A549 (cell line): ENCODE measurements at regions not wholly inside any gene's neighbourhood (a gene's known extent, or its start where the extent isn't known, plus 50 kb on each side); places are given as distances from the start of the nearest gene placed in this dataset.
"Not testable (repeated sequence)": the region's sequence is repeated elsewhere in the genome, so short reads cannot be mapped to it uniquely, and the experiment has no call there.

ENCODE experiments used
- ATAC-seq, 2 experiments: fragments of 200-7000 bp in 1 of 2; fragments of >200 bp in 1 of 2; cut with Nextera tagmentation in 1 of 2; cut with Tn5 transposase in 1 of 2; 3 replicates each; pipeline versions ENCODE4 v1.8.0 to v1.9.1; 2018 to 2020; ENCODE audit warnings: mild to moderate bottlenecking in 1 of 2, moderate library complexity in 1 of 2
- CTCF ChIA-PET: fragments of 300-600 bp; sonication (Branson Sonifier 250); formaldehyde crosslinking; extraction: SDS; loops from one replicate; lab custom pipeline; 2021; ENCODE audit warnings: antibody characterized with exemption, inconsistent platforms; lab: Yijun Ruan, JAX
- POLR2A ChIA-PET: fragments of 350-600 bp; formaldehyde crosslinking; extraction: SDS; loops from one replicate; lab custom pipeline; 2021; ENCODE audit warnings: antibody characterized with exemption, inconsistent platforms; lab: Yijun Ruan, JAX
- DNase-seq, 2 experiments: peaks; one replicate each; pipeline versions ENCODE4 v3.0.0 to v3.0.0-alpha.2; 2011 to 2016; ENCODE audit warnings: low read depth in 1 of 2, low spot score in 1 of 2
- FAIRE-seq: peaks from 2 replicates; lab custom pipeline; 2011; peaks lifted over from hg19 to GRCh38; lab: Jason Lieb, UNC
- H3K27ac ChIP-seq, 2 experiments: fragments of >200 bp; sonication (Bioruptor Twin); formaldehyde crosslinking; 3 replicates each; pipeline ENCODE4 v1.5.1; 2016 to 2017
- H3K4me1 ChIP-seq: fragments of >200 bp; sonication (Bioruptor Twin); formaldehyde crosslinking; 3 replicates; pipeline ENCODE4 v1.6.1; 2016
- H3K4me2 ChIP-seq: fragments of >200 bp; sonication (Bioruptor Twin); formaldehyde crosslinking; 3 replicates; pipeline ENCODE4 v1.6.1; 2016
- H3K4me3 ChIP-seq: fragments of >200 bp; sonication (Bioruptor Twin); formaldehyde crosslinking; 3 replicates; pipeline ENCODE4 v1.5.1; 2016
- H3K9me3 ChIP-seq: fragments of >200 bp; sonication (Bioruptor Twin); formaldehyde crosslinking; 3 replicates; pipeline ENCODE4 v1.6.1; 2016
- ATOH8 ChIP-seq: fragments of 250-450 bp; sonication (Bioruptor Pico); IDR thresholded peaks from 2 replicates; pipeline ENCODE4 v1.5.0; 2020; ENCODE audit warnings: low read depth, mild to moderate bottlenecking, moderate library complexity
- BHLHE40 ChIP-seq: IDR thresholded peaks from 2 replicates; pipeline ENCODE4 v1.6.1; 2012; ENCODE audit warnings: low read depth, low read length, inconsistent platforms
- CBX2 ChIP-seq: fragments of 200-600 bp; sonication (generic); IDR thresholded peaks from 2 replicates; pipeline ENCODE4 v1.6.1; 2016; ENCODE audit warnings: low read depth, mild to moderate bottlenecking, borderline replicate concordance
- CBX8 ChIP-seq: fragments of 200-600 bp; sonication (generic); IDR thresholded peaks from 2 replicates; pipeline ENCODE4 v1.6.1; 2016
- ELK1 ChIP-seq: fragments of 150-350 bp; IDR thresholded peaks from 2 replicates; pipeline ENCODE4 v1.6.1; 2014; ENCODE audit warnings: low read depth, mild to moderate bottlenecking, low read length
- FOSL2 ChIP-seq, 2 experiments: fragments of 450-650 bp in 1 of 2; fragments of >200 bp in 1 of 2; sonication (Bioruptor Twin) in 1 of 2; formaldehyde crosslinking; IDR thresholded peaks; 2 replicates each; pipeline versions ENCODE4 v1.5.0 to v1.6.1; 2016 to 2020; ENCODE audit warnings: mild to moderate bottlenecking in 1 of 2, moderate library complexity in 1 of 2
- GATA3 ChIP-seq: IDR thresholded peaks from 2 replicates; pipeline ENCODE4 v1.6.1; 2012; ENCODE audit warnings: borderline replicate concordance
- HES2 ChIP-seq: fragments of >200 bp; sonication (Bioruptor Twin); formaldehyde crosslinking; IDR thresholded peaks from 2 replicates; pipeline ENCODE4 v1.6.1; 2016
- HMGXB4 ChIP-seq: fragments of 250-450 bp; sonication (Bioruptor Pico); IDR thresholded peaks from 2 replicates; pipeline ENCODE4 v1.5.0; 2021; ENCODE audit warnings: mild to moderate bottlenecking, moderate library complexity, borderline replicate concordance
- JUN ChIP-seq, 2 experiments: fragments of >200 bp; sonication (Bioruptor Twin); formaldehyde crosslinking; IDR thresholded peaks; 2 replicates in 1 of 2; 3 replicates in 1 of 2; pipeline ENCODE4 v1.6.1; 2016 to 2017
- JUNB ChIP-seq: fragments of >200 bp; sonication (Bioruptor Twin); formaldehyde crosslinking; IDR thresholded peaks from 2 replicates; pipeline ENCODE4 v1.6.1; 2016
- KDM1A ChIP-seq: fragments of 200-600 bp; sonication (generic); IDR thresholded peaks from 2 replicates; pipeline ENCODE4 v1.6.1; 2016; ENCODE audit warnings: low read depth, mild to moderate bottlenecking
- KDM5A ChIP-seq: fragments of 200-600 bp; sonication (generic); IDR thresholded peaks from 2 replicates; pipeline ENCODE4 v1.6.1; 2016; ENCODE audit warnings: antibody characterized with exemption, mild to moderate bottlenecking
- MAX ChIP-seq: IDR thresholded peaks from 2 replicates; pipeline ENCODE4 v1.6.1; 2012
- MYC ChIP-seq: IDR thresholded peaks from 2 replicates; pipeline ENCODE4 v1.6.1; 2012; ENCODE audit warnings: mild to moderate bottlenecking, inconsistent platforms, low read length, improper control_type of control experiment, borderline replicate concordance
- NR3C1 ChIP-seq: fragments of >200 bp; sonication (Bioruptor Twin); formaldehyde crosslinking; IDR thresholded peaks from 3 replicates; pipeline ENCODE4 v1.6.1; 2017
- POLR2A ChIP-seq: IDR thresholded peaks from 2 replicates; pipeline ENCODE4 v1.6.1; 2012; ENCODE audit warnings: mild to moderate bottlenecking, low read length
- RAD21 ChIP-seq, 2 experiments: fragments of >200 bp in 1 of 2; sonication (Bioruptor Twin) in 1 of 2; formaldehyde crosslinking in 1 of 2; IDR thresholded peaks in 1 of 2; conservative IDR thresholded peaks in 1 of 2; 2 replicates in 1 of 2; 3 replicates in 1 of 2; pipeline ENCODE4 v1.6.1; 2012 to 2018; ENCODE audit warnings: inconsistent platforms in 1 of 2
- RARB ChIP-seq: fragments of 250-450 bp; sonication (Bioruptor Pico); IDR thresholded peaks from 2 replicates; pipeline ENCODE4 v1.8.0; 2021; ENCODE audit warnings: mild to moderate bottlenecking, moderate library complexity
- RCOR1 ChIP-seq: fragments of 150-350 bp; IDR thresholded peaks from 2 replicates; pipeline ENCODE4 v1.6.1; 2014; ENCODE audit warnings: antibody characterized with exemption, low read length, low read depth
- RFX5 ChIP-seq: fragments of 450-650 bp; IDR thresholded peaks from 2 replicates; pipeline ENCODE4 v1.7.1; 2014; ENCODE audit warnings: antibody characterized with exemption, mild to moderate bottlenecking, moderate library complexity
- RNF2 ChIP-seq: fragments of 200-600 bp; sonication (generic); IDR thresholded peaks from 2 replicates; pipeline ENCODE4 v1.6.1; 2016; ENCODE audit warnings: low read depth, mild to moderate bottlenecking, antibody characterized with exemption, moderate library complexity, borderline replicate concordance
- TP53 ChIP-seq: fragments of 250-450 bp; sonication (Bioruptor Pico); IDR thresholded peaks from 2 replicates; pipeline ENCODE4 v1.5.0; 2021; ENCODE audit warnings: mild to moderate bottlenecking, moderate library complexity
- USF2 ChIP-seq: fragments of 450-650 bp; IDR thresholded peaks from 2 replicates; pipeline ENCODE4 v1.6.1; 2014; ENCODE audit warnings: antibody characterized with exemption
- ZFP36 ChIP-seq: fragments of 450-650 bp; IDR thresholded peaks from 2 replicates; pipeline ENCODE4 v1.6.1; 2014; ENCODE audit warnings: borderline replicate concordance; ENCODE audit not compliant: partially characterized antibody
- WGBS: methylation state at CpG from one replicate; pipeline ENCODE4 v1.1.6; 2017; ENCODE audit errors: missing lambda C conversion rate; 5-methylcytosine and 5-hydroxymethylcytosine counted together

GRCh38 chr5:123283031-123283430 lies 140.2 kb downstream of the CEP120 start:
- H3K27ac ChIP-seq: no peak overlapping the region
- no peak for TF ChIP-seq RCOR1
- TF ChIP-seq RFX5: no peak
- TF ChIP-seq ZFP36: no peak
- no peak for TF ChIP-seq MYC
- no peak for TF ChIP-seq ELK1
- TF ChIP-seq TP53 (CRISPR knock-in tag): no peak
- no peak for TF ChIP-seq RNF2
- no peak for TF ChIP-seq GATA3
- TF ChIP-seq NR3C1: no peak
- no peak for TF ChIP-seq CBX8
- FAIRE-seq: no peak
- no peak for ATAC-seq
- ChIA-PET POLR2A (no interaction called here), CTCF (no interaction called here)
- H3K4me2 ChIP-seq: no peak overlapping the region
- DNase-seq: no peak
- H3K4me1 ChIP-seq: no peaks in the 10 kb centered on the region
- H3K4me3 ChIP-seq: no peak overlapping the region
- 22% methylated on average over 7 of the region's 7 CpGs for WGBS
- H3K9me3 ChIP-seq: no peaks in the 10 kb centered on the region

- TF ChIP-seq BHLHE40: no peak
- TF ChIP-seq CBX8: no peak
- no peak for TF ChIP-seq JUN (IDR thresholded peaks at IDR 0.05)
- TF ChIP-seq KDM5A: no peak
- TF ChIP-seq FOSL2 (IDR thresholded peaks at IDR 0.05): no peak
- no peak for TF ChIP-seq FOSL2 (CRISPR knock-in tag; IDR thresholded peaks at IDR 0.05)
- H3K4me1 ChIP-seq: no peaks in the 10 kb centered on the region
- DNase-seq (no peak), FAIRE-seq (no peak), ATAC-seq (no peak)
- H3K9me3 ChIP-seq: no peaks in the 10 kb centered on the region
- no peak overlapping the region for H3K4me3 ChIP-seq
- WGBS: 65% methylated on average over 4 of the region's 4 CpGs
- H3K4me2 ChIP-seq: no peak overlapping the region
- no peak overlapping the region for H3K27ac ChIP-seq
- ChIA-PET POLR2A (no interaction called here), CTCF (no interaction called here)
Measured at GRCh38 chr5:123282444-123282843, 140.8 kb downstream of the CEP120 start.

- H3K27ac ChIP-seq, H3K4me1 ChIP-seq, H3K9me3 ChIP-seq, H3K4me3 ChIP-seq, DNase-seq, H3K4me2 ChIP-seq, ATAC-seq, FAIRE-seq, CTCF ChIA-PET: not testable (repeated sequence)
- POLR2A ChIA-PET: interaction anchor here (0.6 kb wide), 1 partner anchor 238 kb away, joined by 4 read pairs; no protein-coding TSS in a partner anchor
- WGBS: 78% methylated on average over 2 of the region's 2 CpGs
Measured at GRCh38 chr5:123280854-123281253, 142.3 kb downstream of the CEP120 start.

GRCh38 chr5:123279136-123279535 lies 144.1 kb downstream of the CEP120 start:
- no peak overlapping the region for H3K4me3 ChIP-seq
- ATAC-seq (peak in 1 of 2 experiments; percentile 36; a peak in 2 of 6 replicates), FAIRE-seq (no peak), DNase-seq (no peak)
- H3K27ac ChIP-seq: no peak overlapping the region
- WGBS: 64% methylated on average over 3 of the region's 3 CpGs
- ChIA-PET CTCF (interaction anchor here (1.0 kb wide), 1 partner anchor 10 kb away, joined by 3 read pairs; no protein-coding TSS in a partner anchor), POLR2A (no interaction called here)
- no peaks in the 10 kb centered on the region for H3K9me3 ChIP-seq
- H3K4me2 ChIP-seq: no peak overlapping the region
- no peaks in the 10 kb centered on the region for H3K4me1 ChIP-seq
- TF ChIP-seq ELK1 (no peak), POLR2A (no peak), HES2 (no peak), CBX2 (no peak), GATA3 (no peak), JUNB (no peak), HMGXB4 (CRISPR knock-in tag) (no peak), MAX (no peak), RARB (CRISPR knock-in tag) (no peak), RAD21 (conservative IDR thresholded peaks at IDR 0.05 in 1 of 2, IDR thresholded peaks at IDR 0.05 in 1 of 2) (no peak), KDM1A (no peak), RNF2 (no peak), NR3C1 (no peak), ATOH8 (CRISPR knock-in tag) (no peak), KDM5A (no peak), USF2 (no peak)
